Activated naive CD8-positive, alpha-beta T cell (primary cell): ENCODE measurements at regions not wholly inside any gene's neighbourhood (a gene's known extent, or its start where the extent isn't known, plus 50 kb on each side); places are given as distances from the start of the nearest gene placed in this dataset.

ENCODE experiments used
- H3K27ac Mint-ChIP-seq: one replicate; pipeline ENCODE4 v1.8.0; 2021; ENCODE audit warnings: mixed read lengths
- H3K27me3 Mint-ChIP-seq: one replicate; pipeline ENCODE4 v1.8.0; 2021; ENCODE audit warnings: mixed read lengths
- H3K36me3 Mint-ChIP-seq: one replicate; pipeline ENCODE4 v1.8.0; 2021; ENCODE audit warnings: mixed read lengths
- H3K4me1 Mint-ChIP-seq: one replicate; pipeline ENCODE4 v1.8.0; 2021; ENCODE audit warnings: low read depth, mixed read lengths
- H3K4me3 Mint-ChIP-seq: one replicate; pipeline ENCODE4 v1.8.0; 2021; ENCODE audit warnings: mild to moderate bottlenecking, mixed read lengths
- H3K9me3 Mint-ChIP-seq: one replicate; pipeline ENCODE4 v1.8.0; 2021; ENCODE audit warnings: low read depth, mixed read lengths

DNA sequence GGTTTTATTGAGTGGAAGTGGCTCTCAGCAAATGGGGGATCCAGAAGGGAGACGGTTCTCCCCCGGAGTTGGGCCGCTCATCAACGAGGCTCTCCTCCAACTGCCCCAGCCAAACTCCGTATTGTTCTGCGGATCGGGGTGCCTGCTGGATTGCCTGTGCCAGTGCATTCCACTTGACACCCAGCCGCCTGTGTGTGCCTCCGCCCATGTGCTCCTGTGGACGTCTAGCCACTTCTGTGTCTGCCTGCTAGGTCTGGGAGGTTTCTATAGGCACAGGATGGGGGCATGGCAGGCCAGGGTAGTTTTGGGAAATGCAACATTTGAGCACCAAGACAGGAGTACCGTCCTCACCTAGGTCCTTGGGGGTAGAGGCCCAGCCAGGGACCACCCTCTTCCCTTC is 225.7 kb upstream of the AMIGO2 start:
- Mint-ChIP-seq H3K36me3 (peaks cover 32% of the 10 kb centered on the region), H3K27me3 (no peaks in the 10 kb centered on the region), H3K4me1 (peaks cover 75% of the 10 kb centered on the region), H3K27ac (peak overlapping the region; percentile 81), H3K9me3 (peaks cover 12% of the 10 kb centered on the region), H3K4me3 (peak overlapping the region; percentile 70)

DNA sequence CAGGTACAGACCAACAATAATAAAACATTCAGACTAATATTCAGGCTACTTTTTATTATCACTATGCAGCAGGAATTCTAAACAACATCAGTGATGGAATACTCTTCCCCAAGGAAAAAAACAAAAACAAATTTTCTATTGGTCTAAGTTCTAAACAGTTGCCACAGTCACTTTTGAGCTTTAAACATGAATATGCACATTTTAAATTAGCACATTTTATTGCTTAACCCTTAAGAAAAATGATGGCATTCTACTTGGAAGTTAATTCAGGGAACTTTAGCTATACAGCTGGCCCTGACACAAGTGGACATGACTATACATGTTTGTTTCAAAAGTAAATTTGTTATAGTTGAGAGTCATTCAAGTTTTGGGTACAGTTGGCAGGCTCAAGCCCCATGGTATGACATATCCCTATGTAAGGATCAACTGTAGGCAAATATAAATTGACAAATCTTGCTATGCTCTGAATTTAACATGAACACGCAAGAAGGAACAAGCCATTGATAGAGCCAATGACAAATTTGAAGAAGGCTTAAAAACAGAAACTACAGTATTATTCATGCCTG is 224.3 kb upstream of the AMIGO2 start:
- peaks cover 77% of the 10 kb centered on the region for H3K4me1 Mint-ChIP-seq
- H3K36me3 Mint-ChIP-seq: peaks cover 30% of the 10 kb centered on the region
- peak overlapping the region; percentile 59 for H3K4me3 Mint-ChIP-seq
- peaks cover under 1% of the 10 kb centered on the region for H3K9me3 Mint-ChIP-seq
- H3K27ac Mint-ChIP-seq: peak overlapping the region; percentile 95
- no peaks in the 10 kb centered on the region for H3K27me3 Mint-ChIP-seq

DNA sequence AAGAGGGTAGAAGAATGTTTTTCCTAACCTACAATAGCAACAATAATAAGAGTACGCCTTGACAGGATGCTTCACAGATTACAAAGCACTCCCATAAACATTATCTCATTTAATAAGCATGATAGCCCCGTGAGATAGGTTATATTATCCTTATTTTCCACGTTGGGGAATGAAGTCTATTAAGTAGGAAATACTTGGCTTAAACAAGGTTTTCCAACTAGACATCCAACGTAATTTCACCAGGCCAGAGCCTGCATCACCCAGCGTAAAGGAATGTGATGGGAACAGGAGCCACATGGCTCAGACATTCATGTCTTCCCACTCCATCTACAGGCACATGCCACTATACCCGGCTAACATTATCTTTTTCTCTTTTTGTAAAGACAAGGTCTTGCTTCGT is 223.4 kb upstream of the AMIGO2 start:
- peaks cover 6% of the 10 kb centered on the region for H3K9me3 Mint-ChIP-seq
- H3K36me3 Mint-ChIP-seq: peaks cover 29% of the 10 kb centered on the region
- peaks cover 78% of the 10 kb centered on the region for H3K4me1 Mint-ChIP-seq

DNA sequence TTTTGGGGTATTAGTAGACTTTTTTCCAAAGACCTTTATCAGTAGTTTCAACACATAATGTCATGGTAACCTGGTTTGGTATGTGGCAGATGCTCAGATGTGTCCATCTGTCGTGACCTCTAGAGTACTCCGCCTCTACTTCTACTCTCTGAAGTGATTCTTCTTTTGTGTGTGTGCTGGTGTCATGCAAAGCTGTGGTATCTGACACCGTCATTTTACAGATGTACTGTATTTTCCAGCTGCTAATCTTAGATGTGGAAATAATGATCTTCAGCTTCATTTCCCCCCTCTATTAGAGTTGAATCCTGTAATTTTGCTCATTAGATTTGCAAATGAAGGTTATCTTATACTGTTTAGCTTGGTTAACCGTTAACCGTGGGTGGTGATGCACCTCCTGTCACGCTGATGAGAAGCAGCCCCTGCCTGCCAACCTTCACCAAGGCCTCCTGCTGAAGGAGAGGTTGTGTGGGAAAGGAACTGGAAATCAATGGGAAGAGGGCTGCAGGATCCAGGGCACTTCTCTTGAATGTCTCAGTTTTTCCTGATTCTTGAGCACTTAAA is 222.4 kb upstream of the AMIGO2 start:
- H3K36me3 Mint-ChIP-seq: peaks cover 27% of the 10 kb centered on the region

More for the DNA sequence above, 223.4 kb upstream of the AMIGO2 start:
- Mint-ChIP-seq H3K4me3 (peak overlapping the region; percentile 63), H3K27ac (peak overlapping the region; percentile 95), H3K27me3 (no peaks in the 10 kb centered on the region)

DNA sequence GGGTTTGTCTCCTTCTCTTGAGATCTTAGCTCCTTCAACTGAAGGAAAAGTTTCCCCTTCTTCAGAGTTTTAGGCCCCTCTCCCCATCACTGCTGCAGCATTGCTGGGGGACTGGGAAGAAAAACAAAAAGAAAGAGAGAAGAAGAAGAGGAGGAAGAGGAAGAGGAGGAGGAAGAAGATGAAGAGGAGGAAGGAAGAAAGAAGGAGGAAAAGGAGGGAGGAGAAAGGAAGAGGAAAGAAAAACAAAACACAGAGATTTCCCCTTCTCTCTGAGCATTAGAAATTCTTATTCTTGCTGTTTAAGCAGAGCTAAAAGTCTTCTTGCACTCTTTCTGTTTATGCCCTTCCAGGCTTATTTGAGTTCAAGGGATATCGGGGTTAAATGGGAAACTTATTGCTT is 219.8 kb upstream of the AMIGO2 start:
- Mint-ChIP-seq H3K4me1 (peaks cover 78% of the 10 kb centered on the region), H3K36me3 (peaks cover 17% of the 10 kb centered on the region), H3K27ac (peak overlapping the region; percentile 97), H3K4me3 (peak overlapping the region; percentile 15), H3K27me3 (no peaks in the 10 kb centered on the region), H3K9me3 (peaks cover 7% of the 10 kb centered on the region)

More for the DNA sequence above, 222.4 kb upstream of the AMIGO2 start:
- H3K27ac Mint-ChIP-seq: peak overlapping the region; percentile 95
- peaks cover 7% of the 10 kb centered on the region for H3K9me3 Mint-ChIP-seq
- peak overlapping the region; percentile 63 for H3K4me3 Mint-ChIP-seq
- H3K27me3 Mint-ChIP-seq: no peaks in the 10 kb centered on the region
- H3K4me1 Mint-ChIP-seq: peaks cover 76% of the 10 kb centered on the region

DNA sequence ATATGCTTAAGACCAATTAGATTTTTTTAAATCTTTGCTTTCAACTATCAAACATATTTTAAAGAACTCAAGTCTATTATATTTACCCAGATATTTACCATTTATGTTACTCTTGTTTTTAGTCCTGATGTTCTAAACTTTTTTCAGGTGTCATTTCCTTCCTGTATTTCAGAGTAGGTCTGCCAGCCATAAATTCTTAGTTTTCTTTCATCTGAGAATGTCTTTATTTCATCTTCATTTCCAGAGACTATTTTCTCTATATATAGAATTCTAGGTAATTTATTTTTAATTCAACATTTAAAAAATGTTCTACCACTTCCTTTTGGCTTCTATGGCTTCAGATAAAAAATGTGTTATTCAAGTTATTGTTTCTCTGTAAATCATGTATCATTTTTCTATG is 218.2 kb upstream of the AMIGO2 start:
- Mint-ChIP-seq H3K27ac (peak overlapping the region; percentile 97), H3K9me3 (peaks cover 7% of the 10 kb centered on the region), H3K27me3 (no peaks in the 10 kb centered on the region), H3K4me3 (peak overlapping the region; percentile 71), H3K4me1 (peaks cover 67% of the 10 kb centered on the region), H3K36me3 (peaks cover 8% of the 10 kb centered on the region)

DNA sequence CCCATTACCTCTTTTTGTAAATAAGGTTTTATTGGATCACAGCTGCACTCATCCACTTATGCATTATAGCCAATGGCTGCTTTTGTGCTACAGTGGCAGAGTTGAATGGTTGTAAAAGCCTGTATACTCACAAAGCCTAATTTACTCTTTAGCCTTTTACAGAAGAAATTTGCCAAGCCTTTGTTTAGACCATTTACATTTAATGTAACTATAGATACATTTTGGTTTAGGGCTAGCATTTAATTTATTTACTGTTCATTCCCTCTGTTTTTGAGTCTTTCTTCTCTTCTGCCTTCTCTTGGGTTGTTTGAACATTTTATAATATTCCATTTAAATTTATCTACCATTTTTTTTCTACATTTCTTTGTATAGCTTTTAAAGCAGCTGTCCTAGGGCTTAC is 217.1 kb upstream of the AMIGO2 start:
- Mint-ChIP-seq H3K27ac (peak overlapping the region; percentile 70), H3K9me3 (peaks cover 7% of the 10 kb centered on the region), H3K36me3 (peaks cover 8% of the 10 kb centered on the region), H3K4me1 (peaks cover 55% of the 10 kb centered on the region), H3K4me3 (no peak overlapping the region), H3K27me3 (no peaks in the 10 kb centered on the region)

DNA sequence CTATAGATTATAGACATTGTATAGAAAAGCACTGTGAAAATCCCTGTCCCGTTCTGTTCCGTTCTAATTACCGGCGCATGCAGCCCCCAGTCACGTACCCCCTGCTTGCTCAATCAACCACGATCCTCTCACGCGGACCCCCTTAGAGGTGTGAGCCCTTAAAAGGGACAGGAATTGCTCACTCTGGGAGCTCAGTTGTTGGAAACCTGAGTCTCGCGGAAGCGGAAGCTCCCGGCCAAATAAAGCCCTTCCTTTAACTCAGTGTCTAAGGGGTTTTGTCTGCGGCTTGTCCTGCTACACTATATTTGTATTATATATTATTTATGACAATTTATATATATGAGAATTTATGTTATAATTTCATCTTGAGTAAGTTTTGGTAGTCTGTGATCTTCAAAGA is 213.6 kb upstream of the AMIGO2 start:
- H3K36me3 Mint-ChIP-seq: peaks cover 5% of the 10 kb centered on the region
- H3K27me3 Mint-ChIP-seq: no peaks in the 10 kb centered on the region
- no peak overlapping the region for H3K4me3 Mint-ChIP-seq
- peaks cover 35% of the 10 kb centered on the region for H3K4me1 Mint-ChIP-seq
- no peak overlapping the region for H3K27ac Mint-ChIP-seq
- H3K9me3 Mint-ChIP-seq: peaks cover 2% of the 10 kb centered on the region

DNA sequence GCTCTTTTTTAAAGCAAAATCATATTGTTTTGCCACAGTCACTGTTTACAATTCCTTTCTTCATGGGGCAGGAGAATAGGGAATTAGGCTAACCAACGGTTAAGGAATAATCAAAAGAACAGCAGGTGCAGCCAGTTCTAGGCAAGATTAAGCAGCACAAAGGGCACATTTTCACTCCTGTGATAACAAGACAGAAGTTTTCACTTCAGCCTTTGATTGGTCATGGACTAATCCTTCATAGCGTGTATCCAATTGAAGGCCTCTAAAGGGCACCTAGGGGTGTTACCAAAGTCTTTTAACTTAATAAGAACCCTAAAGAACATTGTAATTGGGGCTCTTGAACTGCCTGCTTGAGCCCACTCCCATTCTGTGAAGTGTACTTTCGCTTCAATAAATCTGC is 206.9 kb upstream of the AMIGO2 start:
- peaks cover 45% of the 10 kb centered on the region for H3K4me1 Mint-ChIP-seq
- H3K9me3 Mint-ChIP-seq: peaks cover 4% of the 10 kb centered on the region

More for the DNA sequence above, 206.9 kb upstream of the AMIGO2 start:
- Mint-ChIP-seq H3K27ac (no peak overlapping the region), H3K27me3 (no peaks in the 10 kb centered on the region), H3K4me3 (no peak overlapping the region), H3K36me3 (peaks cover 4% of the 10 kb centered on the region)
